Glomerular visceral epithelial cell (primary cell): ENCODE measurements at regions not wholly inside any gene's neighbourhood (a gene's known extent, or its start where the extent isn't known, plus 50 kb on each side); places are given as distances from the start of the nearest gene placed in this dataset.
A peak's percentile ranks its signal among the peaks of the same experiment; 100 is the strongest.

Source experiments
- DNase-seq: peaks from one replicate; pipeline ENCODE4 v3.0.0-alpha.2; 2016; ENCODE audit errors: extremely low spot score

- peak; percentile 17 for DNase-seq
These were observed 365.3 kb downstream of the CTTN start for GRCh38 chr11:70763606-70764005.

DNA sequence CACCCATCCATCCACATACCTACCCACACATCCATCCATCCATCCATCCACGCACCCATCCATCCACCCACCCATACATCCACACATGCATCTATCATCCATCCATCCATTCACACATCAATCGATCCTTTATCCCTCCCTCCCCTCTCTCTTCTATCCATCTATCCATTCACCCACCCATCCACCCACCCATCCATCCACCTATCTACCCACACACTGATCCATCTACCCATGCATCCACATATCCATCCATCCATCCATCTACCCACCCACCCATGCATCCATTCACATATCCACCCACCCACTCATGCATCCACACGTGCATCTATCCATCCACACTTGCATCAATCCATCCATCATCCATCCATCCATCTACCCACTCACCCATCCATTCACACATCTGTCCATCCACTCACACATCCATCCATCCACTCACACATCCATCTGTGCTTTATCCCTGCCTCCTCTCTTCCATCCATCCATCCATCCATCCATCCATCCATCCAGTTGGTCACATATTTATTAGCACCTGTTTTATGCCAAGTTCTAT lies 366.1 kb downstream of the CTTN start:
- no peak for DNase-seq

DNA sequence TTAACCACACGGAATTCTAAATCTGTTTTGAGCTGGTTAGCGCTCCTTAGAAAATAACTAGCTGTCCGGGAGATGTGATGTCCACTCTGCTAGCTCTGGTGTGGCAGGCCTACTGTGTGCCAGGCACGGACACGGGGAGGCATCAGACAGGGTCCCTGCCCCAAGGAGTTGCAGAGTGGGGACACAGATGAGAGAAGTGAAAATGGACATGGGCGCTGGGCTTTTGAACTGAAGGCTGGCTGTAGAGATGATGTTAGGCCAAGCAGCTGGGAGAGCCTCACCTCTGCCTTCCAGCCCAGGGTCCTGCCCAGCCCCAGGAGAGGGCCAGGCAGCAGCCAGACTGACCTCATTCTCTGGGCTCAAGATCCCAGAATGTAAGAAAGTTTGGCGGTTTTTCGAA lies 368.6 kb downstream of the CTTN start:
- no peak for DNase-seq

GRCh38 chr11:70768346-70769095 lies 370.2 kb downstream of the CTTN start:
- DNase-seq: no peak

DNA sequence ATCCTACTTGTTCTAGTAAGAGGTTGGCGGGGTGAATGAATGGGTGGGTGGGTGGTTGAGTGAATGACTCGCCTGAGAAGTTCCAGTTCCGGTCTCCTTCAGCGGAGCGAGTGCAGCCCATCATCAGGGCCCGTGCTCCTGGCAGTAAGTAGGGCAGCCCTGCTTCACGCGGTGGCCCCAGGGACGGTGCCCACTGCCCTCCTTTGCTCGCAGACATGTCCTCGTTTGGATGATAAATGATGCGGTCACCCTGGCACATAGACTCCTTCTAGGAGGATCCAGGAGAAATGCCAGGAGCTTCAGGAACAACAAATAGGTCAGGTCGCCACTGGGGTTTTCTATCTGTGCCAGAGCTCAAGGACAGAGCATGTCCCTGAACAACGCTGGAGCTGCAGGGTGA lies 370.8 kb downstream of the CTTN start:
- DNase-seq: no peak

- DNase-seq: no peak
These were observed 371.2 kb downstream of the CTTN start for GRCh38 chr11:70769521-70769920.

DNA sequence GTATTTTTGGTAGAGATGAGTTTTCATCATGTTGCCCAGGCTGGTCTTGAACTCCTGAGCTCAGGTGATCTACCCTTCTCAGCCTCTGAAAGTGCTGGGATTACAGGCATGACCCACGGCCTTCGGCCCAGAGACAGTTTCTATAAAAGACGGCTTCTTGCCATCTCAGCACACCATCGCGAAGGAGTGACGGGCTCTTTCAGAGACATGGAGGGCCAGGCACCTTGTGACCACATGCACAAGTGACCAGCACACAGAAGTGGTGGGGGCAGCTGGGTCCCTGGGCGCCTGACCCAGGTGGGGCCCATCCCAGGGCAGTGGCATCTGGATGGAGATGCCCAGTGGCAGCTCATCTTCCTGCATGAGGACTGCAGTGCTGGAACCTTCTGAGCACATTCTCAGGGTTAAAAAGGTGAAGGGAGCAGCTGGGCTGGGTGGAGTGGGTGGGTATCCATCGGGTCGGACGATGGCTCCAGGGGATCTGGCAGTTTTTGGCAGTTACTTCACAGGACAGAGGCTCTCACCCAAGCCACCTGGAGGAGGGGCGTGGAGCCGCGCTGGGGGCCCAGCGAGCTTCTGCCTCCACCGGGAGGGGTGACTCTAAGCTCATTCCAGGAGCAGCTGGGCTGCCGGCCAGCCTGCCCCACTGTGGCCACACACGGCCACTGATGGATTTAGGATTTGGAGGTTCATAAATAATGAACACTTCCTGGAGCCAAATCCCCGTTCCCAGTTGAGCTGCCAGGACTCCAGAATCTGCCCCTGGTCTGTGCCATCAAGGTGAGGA lies 373.0 kb downstream of the CTTN start:
- DNase-seq: no peak

DNA sequence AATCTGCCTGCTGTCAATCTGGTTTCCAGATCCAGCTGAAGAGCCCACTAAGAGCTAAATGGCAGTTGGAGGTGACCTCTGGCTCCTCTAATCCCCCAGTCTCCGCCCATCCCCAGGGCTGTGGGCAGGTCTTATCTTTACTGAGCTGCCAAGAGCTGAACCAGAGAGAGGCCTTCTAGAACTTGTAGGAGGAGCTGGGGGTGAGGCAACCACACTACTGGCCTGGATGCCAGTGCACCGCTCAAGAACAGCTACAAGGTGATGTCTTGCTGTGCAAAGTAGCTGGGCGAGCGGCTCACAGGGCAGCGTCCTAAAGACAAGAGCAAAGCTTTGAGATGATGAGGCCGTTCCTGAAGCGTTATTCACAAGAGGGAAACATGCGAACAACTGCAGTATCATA lies 374.6 kb downstream of the CTTN start:
- no peak for DNase-seq

- no peak for DNase-seq
These were observed 377.2 kb downstream of the CTTN start for GRCh38 chr11:70775386-70776075.

- DNase-seq: no peak
These were observed 378.7 kb downstream of the CTTN start for GRCh38 chr11:70776914-70777532.

DNA sequence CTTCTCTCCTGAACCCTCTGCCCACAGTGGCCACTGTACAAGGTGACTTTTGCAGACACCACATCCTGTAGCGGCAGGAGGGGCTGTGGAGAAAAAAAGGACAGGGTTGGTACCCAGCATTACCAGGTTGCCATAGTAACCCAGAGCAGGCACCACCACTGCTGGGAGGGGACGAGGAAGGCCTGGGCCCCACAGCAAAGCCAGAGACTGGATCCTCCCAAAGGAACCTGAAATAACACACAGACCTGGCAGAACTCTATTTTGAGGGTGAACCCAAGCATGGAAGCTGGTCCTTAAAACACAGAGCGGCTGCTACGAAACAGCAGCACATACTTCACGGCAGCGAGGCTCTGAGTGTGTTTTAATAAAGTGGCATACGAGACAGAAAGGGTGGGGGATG lies 380.6 kb downstream of the CTTN start:
- no peak for DNase-seq

DNA sequence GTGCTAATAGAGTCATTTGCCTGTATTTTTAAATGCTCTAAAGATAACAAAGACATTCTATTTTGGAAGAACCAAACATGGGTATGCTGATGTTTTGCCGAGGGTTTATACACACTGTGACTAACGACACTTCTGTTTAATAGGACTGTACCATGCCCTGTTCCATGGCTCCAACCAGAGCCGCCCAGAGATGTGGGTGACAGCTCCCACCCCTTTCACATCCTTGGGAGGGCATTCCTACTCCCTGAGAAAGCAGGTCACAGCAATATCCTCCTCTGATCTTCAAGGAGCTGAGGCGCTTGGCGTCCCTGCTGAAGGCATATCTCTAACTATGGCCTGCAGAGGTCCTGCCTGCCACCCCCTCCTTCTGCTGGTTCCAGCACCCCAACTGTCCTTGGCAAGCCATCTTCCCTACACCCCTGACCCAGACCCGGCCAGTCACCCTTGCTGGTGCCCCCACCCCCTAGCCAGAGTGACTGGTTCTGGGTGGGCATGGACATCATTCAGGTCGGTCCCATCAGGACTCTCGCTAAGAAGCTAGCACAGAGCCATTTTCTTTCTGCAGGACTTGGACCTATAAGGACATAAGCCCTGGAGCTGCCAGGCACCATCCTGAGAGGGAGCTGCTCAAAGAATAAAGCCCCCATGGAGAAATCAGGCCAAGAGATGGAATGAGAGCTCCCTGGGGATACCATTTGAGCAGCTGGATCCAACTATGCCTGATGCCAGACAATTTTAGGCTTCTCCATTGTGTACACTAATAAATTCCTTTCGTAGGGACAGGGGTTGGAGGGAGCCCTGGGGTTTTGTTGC lies 381.3 kb downstream of the CTTN start:
- no peak for DNase-seq

GRCh38 chr11:70780246-70780535 lies 381.9 kb downstream of the CTTN start:
- DNase-seq: no peak

DNA sequence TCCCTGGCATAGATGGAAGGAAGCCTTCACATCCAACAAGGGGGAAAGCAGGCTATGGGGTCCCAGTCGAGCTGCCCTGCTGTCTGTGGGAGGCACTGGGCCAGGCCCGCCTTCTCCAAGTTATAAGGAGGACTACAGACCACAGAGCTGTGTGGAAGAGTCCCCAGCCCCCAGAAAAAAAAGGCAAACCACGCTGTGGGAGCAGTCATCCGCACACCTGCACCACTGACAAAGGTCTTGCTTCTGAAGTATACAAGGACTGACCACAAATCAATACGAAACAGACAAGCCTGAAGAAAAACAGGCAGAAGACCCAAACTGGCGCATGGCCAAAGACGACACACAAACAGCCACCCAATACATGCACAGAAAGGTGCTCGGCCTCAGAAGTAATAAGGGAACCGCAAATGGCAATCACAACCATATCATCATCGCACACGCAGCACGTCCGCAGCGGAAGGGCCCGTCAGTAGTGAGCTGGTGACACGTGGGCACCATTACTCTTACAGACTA lies 384.1 kb downstream of the CTTN start:
- DNase-seq: no peak

GRCh38 chr11:70783356-70783755 lies 385.0 kb downstream of the CTTN start:
- DNase-seq: no peak

- DNase-seq: no peak
These were observed 385.5 kb downstream of the CTTN start for GRCh38 chr11:70783821-70784220.

- DNase-seq: no peak
These were observed 387.0 kb downstream of the CTTN start for GRCh38 chr11:70785372-70785771.

DNA sequence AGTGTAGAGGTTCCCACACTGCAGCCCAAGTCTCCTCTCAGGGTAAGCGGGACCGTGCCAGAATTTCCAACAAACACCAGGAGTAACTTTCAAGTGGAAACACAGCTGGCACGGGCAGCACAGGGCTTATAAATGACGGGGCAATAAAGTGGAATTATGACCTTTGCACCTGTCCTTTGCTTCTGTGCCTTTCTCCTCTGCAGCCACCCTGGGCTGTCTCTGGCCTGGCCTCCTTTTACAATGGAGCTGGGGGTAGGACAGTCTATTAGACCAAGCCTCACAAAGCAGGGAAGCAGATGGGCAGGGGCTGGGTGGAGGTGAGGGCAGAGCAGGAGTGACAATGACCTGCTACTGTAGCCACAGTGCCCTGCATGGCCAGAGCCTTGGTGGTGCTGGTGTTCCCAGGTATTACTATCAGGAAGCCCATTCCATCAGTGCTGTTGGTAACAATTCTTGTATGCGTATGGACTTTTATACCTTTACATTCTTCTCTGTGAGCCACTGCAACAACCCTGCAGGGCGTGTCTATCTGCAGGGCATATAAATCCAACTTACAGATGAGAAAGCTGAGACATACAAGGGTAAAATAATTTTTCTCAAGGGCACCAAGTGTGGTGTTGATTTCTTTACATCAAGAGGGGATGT lies 387.8 kb downstream of the CTTN start:
- DNase-seq: no peak

GRCh38 chr11:70788248-70789022 lies 390.1 kb downstream of the CTTN start:
- DNase-seq: peak; percentile 72
